H1 (cell line): ENCODE measurements at regions not wholly inside any gene's neighbourhood (a gene's known extent, or its start where the extent isn't known, plus 50 kb on each side); places are given as distances from the start of the nearest gene placed in this dataset.

Experiments
- ATF3 ChIP-seq: IDR thresholded peaks from 2 replicates; pipeline ENCODE4 v1.6.1; 2011; ENCODE audit warnings: low read depth, mild to moderate bottlenecking, low read length; ENCODE audit not compliant: insufficient read depth
- RAD21 ChIP-seq, 2 experiments: IDR thresholded peaks in 1 of 2; conservative IDR thresholded peaks in 1 of 2; 2 replicates each; pipeline ENCODE4 v1.6.1; 2011; ENCODE audit warnings: low read depth in 2 of 2, low read length in 2 of 2, improper control_type of control experiment in 1 of 2, inconsistent platforms in 1 of 2, mild to moderate bottlenecking in 1 of 2, moderate library complexity in 1 of 2
- TF ChIP-seq, protein P1 (sequence below): fragments of 300-600 bp; sonication (generic); IDR thresholded peaks from 2 replicates; pipeline ENCODE4 v1.7.1; 2012; ENCODE audit warnings: low read length, moderate library complexity, mild to moderate bottlenecking, inconsistent platforms; ENCODE audit not compliant: insufficient replicate concordance
- TF ChIP-seq, protein P2 (sequence below), 3 experiments: IDR thresholded peaks; 1 replicate in 2 of 3; 2 replicates in 1 of 3; pipeline versions ENCODE4 v1.5.1 to v1.6.1; 2011; ENCODE audit warnings: low read length in 3 of 3, mild to moderate bottlenecking in 3 of 3, inconsistent platforms in 2 of 3, low read depth in 1 of 3, moderate library complexity in 1 of 3; ENCODE audit not compliant: insufficient read depth in 1 of 3; ENCODE audit errors: control extremely low read depth in 1 of 3

- TF ChIP-seq RAD21 (IDR thresholded peaks at IDR 0.05 in 1 of 2, conservative IDR thresholded peaks at IDR 0.05 in 1 of 2; ENCODE audit: low read depth in 2 of 2, low read length in 2 of 2) (no peak), ATF3 (no peak)
- TF ChIP-seq, protein P1, sequence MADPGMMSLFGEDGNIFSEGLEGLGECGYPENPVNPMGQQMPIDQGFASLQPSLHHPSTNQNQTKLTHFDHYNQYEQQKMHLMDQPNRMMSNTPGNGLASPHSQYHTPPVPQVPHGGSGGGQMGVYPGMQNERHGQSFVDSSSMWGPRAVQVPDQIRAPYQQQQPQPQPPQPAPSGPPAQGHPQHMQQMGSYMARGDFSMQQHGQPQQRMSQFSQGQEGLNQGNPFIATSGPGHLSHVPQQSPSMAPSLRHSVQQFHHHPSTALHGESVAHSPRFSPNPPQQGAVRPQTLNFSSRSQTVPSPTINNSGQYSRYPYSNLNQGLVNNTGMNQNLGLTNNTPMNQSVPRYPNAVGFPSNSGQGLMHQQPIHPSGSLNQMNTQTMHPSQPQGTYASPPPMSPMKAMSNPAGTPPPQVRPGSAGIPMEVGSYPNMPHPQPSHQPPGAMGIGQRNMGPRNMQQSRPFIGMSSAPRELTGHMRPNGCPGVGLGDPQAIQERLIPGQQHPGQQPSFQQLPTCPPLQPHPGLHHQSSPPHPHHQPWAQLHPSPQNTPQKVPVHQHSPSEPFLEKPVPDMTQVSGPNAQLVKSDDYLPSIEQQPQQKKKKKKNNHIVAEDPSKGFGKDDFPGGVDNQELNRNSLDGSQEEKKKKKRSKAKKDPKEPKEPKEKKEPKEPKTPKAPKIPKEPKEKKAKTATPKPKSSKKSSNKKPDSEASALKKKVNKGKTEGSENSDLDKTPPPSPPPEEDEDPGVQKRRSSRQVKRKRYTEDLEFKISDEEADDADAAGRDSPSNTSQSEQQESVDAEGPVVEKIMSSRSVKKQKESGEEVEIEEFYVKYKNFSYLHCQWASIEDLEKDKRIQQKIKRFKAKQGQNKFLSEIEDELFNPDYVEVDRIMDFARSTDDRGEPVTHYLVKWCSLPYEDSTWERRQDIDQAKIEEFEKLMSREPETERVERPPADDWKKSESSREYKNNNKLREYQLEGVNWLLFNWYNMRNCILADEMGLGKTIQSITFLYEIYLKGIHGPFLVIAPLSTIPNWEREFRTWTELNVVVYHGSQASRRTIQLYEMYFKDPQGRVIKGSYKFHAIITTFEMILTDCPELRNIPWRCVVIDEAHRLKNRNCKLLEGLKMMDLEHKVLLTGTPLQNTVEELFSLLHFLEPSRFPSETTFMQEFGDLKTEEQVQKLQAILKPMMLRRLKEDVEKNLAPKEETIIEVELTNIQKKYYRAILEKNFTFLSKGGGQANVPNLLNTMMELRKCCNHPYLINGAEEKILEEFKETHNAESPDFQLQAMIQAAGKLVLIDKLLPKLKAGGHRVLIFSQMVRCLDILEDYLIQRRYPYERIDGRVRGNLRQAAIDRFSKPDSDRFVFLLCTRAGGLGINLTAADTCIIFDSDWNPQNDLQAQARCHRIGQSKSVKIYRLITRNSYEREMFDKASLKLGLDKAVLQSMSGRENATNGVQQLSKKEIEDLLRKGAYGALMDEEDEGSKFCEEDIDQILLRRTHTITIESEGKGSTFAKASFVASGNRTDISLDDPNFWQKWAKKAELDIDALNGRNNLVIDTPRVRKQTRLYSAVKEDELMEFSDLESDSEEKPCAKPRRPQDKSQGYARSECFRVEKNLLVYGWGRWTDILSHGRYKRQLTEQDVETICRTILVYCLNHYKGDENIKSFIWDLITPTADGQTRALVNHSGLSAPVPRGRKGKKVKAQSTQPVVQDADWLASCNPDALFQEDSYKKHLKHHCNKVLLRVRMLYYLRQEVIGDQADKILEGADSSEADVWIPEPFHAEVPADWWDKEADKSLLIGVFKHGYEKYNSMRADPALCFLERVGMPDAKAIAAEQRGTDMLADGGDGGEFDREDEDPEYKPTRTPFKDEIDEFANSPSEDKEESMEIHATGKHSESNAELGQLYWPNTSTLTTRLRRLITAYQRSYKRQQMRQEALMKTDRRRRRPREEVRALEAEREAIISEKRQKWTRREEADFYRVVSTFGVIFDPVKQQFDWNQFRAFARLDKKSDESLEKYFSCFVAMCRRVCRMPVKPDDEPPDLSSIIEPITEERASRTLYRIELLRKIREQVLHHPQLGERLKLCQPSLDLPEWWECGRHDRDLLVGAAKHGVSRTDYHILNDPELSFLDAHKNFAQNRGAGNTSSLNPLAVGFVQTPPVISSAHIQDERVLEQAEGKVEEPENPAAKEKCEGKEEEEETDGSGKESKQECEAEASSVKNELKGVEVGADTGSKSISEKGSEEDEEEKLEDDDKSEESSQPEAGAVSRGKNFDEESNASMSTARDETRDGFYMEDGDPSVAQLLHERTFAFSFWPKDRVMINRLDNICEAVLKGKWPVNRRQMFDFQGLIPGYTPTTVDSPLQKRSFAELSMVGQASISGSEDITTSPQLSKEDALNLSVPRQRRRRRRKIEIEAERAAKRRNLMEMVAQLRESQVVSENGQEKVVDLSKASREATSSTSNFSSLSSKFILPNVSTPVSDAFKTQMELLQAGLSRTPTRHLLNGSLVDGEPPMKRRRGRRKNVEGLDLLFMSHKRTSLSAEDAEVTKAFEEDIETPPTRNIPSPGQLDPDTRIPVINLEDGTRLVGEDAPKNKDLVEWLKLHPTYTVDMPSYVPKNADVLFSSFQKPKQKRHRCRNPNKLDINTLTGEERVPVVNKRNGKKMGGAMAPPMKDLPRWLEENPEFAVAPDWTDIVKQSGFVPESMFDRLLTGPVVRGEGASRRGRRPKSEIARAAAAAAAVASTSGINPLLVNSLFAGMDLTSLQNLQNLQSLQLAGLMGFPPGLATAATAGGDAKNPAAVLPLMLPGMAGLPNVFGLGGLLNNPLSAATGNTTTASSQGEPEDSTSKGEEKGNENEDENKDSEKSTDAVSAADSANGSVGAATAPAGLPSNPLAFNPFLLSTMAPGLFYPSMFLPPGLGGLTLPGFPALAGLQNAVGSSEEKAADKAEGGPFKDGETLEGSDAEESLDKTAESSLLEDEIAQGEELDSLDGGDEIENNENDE = no peak
- TF ChIP-seq, protein P2, sequence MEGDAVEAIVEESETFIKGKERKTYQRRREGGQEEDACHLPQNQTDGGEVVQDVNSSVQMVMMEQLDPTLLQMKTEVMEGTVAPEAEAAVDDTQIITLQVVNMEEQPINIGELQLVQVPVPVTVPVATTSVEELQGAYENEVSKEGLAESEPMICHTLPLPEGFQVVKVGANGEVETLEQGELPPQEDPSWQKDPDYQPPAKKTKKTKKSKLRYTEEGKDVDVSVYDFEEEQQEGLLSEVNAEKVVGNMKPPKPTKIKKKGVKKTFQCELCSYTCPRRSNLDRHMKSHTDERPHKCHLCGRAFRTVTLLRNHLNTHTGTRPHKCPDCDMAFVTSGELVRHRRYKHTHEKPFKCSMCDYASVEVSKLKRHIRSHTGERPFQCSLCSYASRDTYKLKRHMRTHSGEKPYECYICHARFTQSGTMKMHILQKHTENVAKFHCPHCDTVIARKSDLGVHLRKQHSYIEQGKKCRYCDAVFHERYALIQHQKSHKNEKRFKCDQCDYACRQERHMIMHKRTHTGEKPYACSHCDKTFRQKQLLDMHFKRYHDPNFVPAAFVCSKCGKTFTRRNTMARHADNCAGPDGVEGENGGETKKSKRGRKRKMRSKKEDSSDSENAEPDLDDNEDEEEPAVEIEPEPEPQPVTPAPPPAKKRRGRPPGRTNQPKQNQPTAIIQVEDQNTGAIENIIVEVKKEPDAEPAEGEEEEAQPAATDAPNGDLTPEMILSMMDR (IDR thresholded peaks at IDR 0.05; ENCODE audit: control extremely low read depth in 1 of 3, insufficient read depth in 1 of 3, low read depth in 1 of 3, low read length in 3 of 3) = no peak
Observed at GRCh38 chr4:72959411-72959810, 110.1 kb downstream of the COX18 start.
